SK-N-SH treated with all-trans-retinoic acid at 6 μM for 48 hours (cell line): ENCODE measurements at regions not wholly inside any gene's neighbourhood (a gene's known extent, or its start where the extent isn't known, plus 50 kb on each side); places are given as distances from the start of the nearest gene placed in this dataset.
"Not testable (repeated sequence)": the region's sequence is repeated elsewhere in the genome, so short reads cannot be mapped to it uniquely, and the experiment has no call there.

ENCODE experiments used
- ATAC-seq: fragments of 200-7000 bp; cut with Tn5 transposase; 3 replicates; pipeline ENCODE4 v1.9.1; 2020; ENCODE audit warnings: mild to moderate bottlenecking, moderate library complexity
- ARNTL ChIP-seq: fragments of 450-650 bp; formaldehyde crosslinking; IDR thresholded peaks from 2 replicates; pipeline ENCODE4 v1.5.0; 2020; ENCODE audit warnings: low read depth, mild to moderate bottlenecking, moderate library complexity, borderline replicate concordance
- BACH2 ChIP-seq: fragments of 250-450 bp; sonication (Bioruptor Pico); IDR thresholded peaks from 2 replicates; pipeline ENCODE4 v1.9.0; 2021; ENCODE audit warnings: mild to moderate bottlenecking, borderline replicate concordance
- CSDC2 ChIP-seq: fragments of 250-450 bp; sonication (Bioruptor Pico); IDR thresholded peaks from 2 replicates; pipeline ENCODE4 v1.5.0; 2020; ENCODE audit warnings: mild to moderate bottlenecking, moderate library complexity
- ESRRG ChIP-seq: fragments of 250-450 bp; sonication (Bioruptor Pico); IDR thresholded peaks from 2 replicates; pipeline ENCODE4 v1.6.1; 2021; ENCODE audit warnings: mild to moderate bottlenecking
- GLIS3 ChIP-seq: fragments of 250-450 bp; sonication (Bioruptor Pico); IDR thresholded peaks from 2 replicates; pipeline ENCODE4 v1.5.0; 2020; ENCODE audit warnings: mild to moderate bottlenecking, moderate library complexity
- ISL1 ChIP-seq: fragments of 250-450 bp; sonication (Bioruptor Pico); IDR thresholded peaks from 2 replicates; pipeline ENCODE4 v2.1.2; 2022; ENCODE audit warnings: mild to moderate bottlenecking, moderate library complexity
- OSR1 ChIP-seq: fragments of 250-450 bp; sonication (Bioruptor Pico); IDR thresholded peaks from 2 replicates; pipeline ENCODE4 v1.8.0; 2022; ENCODE audit warnings: moderate library complexity, mild to moderate bottlenecking, inconsistent platforms
- PPARA ChIP-seq: fragments of 250-450 bp; sonication (Bioruptor Pico); IDR thresholded peaks from 2 replicates; pipeline ENCODE4 v1.5.0; 2020; ENCODE audit warnings: mild to moderate bottlenecking, borderline replicate concordance
- RARB ChIP-seq: fragments of 250-450 bp; sonication (Bioruptor Pico); IDR thresholded peaks from 2 replicates; pipeline ENCODE4 v1.8.0; 2021; ENCODE audit warnings: mild to moderate bottlenecking, moderate library complexity
- SNAI2 ChIP-seq: fragments of 250-450 bp; sonication (Bioruptor Pico); IDR thresholded peaks from 2 replicates; pipeline ENCODE4 v1.5.0; 2020; ENCODE audit warnings: mild to moderate bottlenecking, moderate library complexity
- TCF4 ChIP-seq: fragments of 250-450 bp; sonication (Bioruptor Pico); IDR thresholded peaks from 2 replicates; pipeline ENCODE4 v1.8.0; 2021; ENCODE audit warnings: mild to moderate bottlenecking, moderate library complexity, borderline replicate concordance
- TOX ChIP-seq: fragments of 250-450 bp; sonication (Bioruptor Pico); IDR thresholded peaks from 2 replicates; pipeline ENCODE4 v1.8.0; 2021; ENCODE audit warnings: mild to moderate bottlenecking, moderate library complexity, borderline replicate concordance
- ZC3H10 ChIP-seq: fragments of 250-450 bp; sonication (Bioruptor Pico); IDR thresholded peaks from 2 replicates; pipeline ENCODE4 v1.5.1; 2021; ENCODE audit warnings: mild to moderate bottlenecking, moderate library complexity
- ZFP3 ChIP-seq: fragments of 250-450 bp; sonication (Bioruptor Pico); IDR thresholded peaks from 2 replicates; pipeline ENCODE4 v1.5.0; 2020; ENCODE audit warnings: mild to moderate bottlenecking, moderate library complexity
- ZFP30 ChIP-seq: fragments of 450-650 bp; formaldehyde crosslinking; IDR thresholded peaks from 2 replicates; pipeline ENCODE4 v1.5.0; 2022; ENCODE audit warnings: mild to moderate bottlenecking, moderate library complexity
- ZNF565 ChIP-seq: fragments of 450-650 bp; formaldehyde crosslinking; conservative IDR thresholded peaks from 2 replicates; pipeline ENCODE4 v1.5.0; 2020; ENCODE audit warnings: low read depth, mild to moderate bottlenecking, moderate library complexity
- ZNF70 ChIP-seq: fragments of 450-650 bp; formaldehyde crosslinking; IDR thresholded peaks from 2 replicates; pipeline ENCODE4 v1.5.0; 2020; ENCODE audit warnings: mild to moderate bottlenecking, moderate library complexity
- ZNF8 ChIP-seq: fragments of 450-650 bp; formaldehyde crosslinking; IDR thresholded peaks from 2 replicates; pipeline ENCODE4 v1.5.0; 2020; ENCODE audit warnings: mild to moderate bottlenecking, moderate library complexity
- TF ChIP-seq, protein P1 (sequence below): fragments of 250-450 bp; sonication (Bioruptor Pico); IDR thresholded peaks from 2 replicates; pipeline ENCODE4 v1.5.1; 2021; ENCODE audit warnings: mild to moderate bottlenecking, moderate library complexity
- TF ChIP-seq, protein P2 (sequence below): fragments of 250-450 bp; sonication (Bioruptor Pico); IDR thresholded peaks from 2 replicates; pipeline ENCODE4 v1.8.0; 2021; ENCODE audit warnings: low read depth, mild to moderate bottlenecking, moderate library complexity, borderline replicate concordance
- TF ChIP-seq, protein P3 (sequence below): fragments of 250-450 bp; sonication (Bioruptor Pico); IDR thresholded peaks from 2 replicates; pipeline ENCODE4 v1.5.1; 2020; ENCODE audit warnings: low read depth, mild to moderate bottlenecking, moderate library complexity
- TF ChIP-seq, protein P4 (sequence below): fragments of 250-450 bp; sonication (Bioruptor Pico); IDR thresholded peaks from 2 replicates; pipeline ENCODE4 v1.8.0; 2020; ENCODE audit warnings: mild to moderate bottlenecking, moderate library complexity, borderline replicate concordance

DNA sequence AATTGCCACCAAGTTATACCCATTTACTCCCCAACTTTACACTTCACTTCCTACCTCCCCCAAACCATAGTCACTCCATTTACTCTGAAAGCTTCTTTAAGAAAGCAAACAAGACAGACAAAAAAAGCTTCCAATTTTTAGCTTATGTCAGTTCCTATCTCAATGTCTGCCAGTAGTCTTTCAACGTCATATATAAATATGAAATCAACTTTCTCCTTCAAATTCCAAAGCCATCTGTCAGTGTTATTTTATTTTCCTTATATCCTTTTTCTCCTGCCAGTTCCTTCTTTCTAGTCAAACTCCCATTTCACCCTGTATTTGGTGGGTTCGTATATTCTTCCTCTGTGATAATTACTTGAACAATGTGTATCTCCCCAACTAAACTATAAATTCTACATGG, 85.8 kb upstream of the CMC1 start:
- no peak for ATAC-seq
- no peak for TF ChIP-seq ZFP30
- TF ChIP-seq ZFP3 (CRISPR knock-in tag), result no peak
- TF ChIP-seq RARB (CRISPR knock-in tag), result no peak
- no peak for TF ChIP-seq CSDC2 (CRISPR knock-in tag)
- TF ChIP-seq, protein P1, sequence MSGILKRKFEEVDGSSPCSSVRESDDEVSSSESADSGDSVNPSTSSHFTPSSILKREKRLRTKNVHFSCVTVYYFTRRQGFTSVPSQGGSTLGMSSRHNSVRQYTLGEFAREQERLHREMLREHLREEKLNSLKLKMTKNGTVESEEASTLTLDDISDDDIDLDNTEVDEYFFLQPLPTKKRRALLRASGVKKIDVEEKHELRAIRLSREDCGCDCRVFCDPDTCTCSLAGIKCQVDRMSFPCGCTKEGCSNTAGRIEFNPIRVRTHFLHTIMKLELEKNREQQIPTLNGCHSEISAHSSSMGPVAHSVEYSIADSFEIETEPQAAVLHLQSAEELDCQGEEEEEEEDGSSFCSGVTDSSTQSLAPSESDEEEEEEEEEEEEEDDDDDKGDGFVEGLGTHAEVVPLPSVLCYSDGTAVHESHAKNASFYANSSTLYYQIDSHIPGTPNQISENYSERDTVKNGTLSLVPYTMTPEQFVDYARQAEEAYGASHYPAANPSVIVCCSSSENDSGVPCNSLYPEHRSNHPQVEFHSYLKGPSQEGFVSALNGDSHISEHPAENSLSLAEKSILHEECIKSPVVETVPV (CRISPR knock-in tag), result no peak
- no peak for TF ChIP-seq ZC3H10 (CRISPR knock-in tag)
- TF ChIP-seq, protein P2, sequence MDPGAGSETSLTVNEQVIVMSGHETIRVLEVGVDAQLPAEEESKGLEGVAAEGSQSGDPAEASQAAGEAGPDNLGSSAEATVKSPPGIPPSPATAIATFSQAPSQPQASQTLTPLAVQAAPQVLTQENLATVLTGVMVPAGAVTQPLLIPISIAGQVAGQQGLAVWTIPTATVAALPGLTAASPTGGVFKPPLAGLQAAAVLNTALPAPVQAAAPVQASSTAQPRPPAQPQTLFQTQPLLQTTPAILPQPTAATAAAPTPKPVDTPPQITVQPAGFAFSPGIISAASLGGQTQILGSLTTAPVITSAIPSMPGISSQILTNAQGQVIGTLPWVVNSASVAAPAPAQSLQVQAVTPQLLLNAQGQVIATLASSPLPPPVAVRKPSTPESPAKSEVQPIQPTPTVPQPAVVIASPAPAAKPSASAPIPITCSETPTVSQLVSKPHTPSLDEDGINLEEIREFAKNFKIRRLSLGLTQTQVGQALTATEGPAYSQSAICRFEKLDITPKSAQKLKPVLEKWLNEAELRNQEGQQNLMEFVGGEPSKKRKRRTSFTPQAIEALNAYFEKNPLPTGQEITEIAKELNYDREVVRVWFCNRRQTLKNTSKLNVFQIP (CRISPR knock-in tag), result no peak
- TF ChIP-seq, protein P3, sequence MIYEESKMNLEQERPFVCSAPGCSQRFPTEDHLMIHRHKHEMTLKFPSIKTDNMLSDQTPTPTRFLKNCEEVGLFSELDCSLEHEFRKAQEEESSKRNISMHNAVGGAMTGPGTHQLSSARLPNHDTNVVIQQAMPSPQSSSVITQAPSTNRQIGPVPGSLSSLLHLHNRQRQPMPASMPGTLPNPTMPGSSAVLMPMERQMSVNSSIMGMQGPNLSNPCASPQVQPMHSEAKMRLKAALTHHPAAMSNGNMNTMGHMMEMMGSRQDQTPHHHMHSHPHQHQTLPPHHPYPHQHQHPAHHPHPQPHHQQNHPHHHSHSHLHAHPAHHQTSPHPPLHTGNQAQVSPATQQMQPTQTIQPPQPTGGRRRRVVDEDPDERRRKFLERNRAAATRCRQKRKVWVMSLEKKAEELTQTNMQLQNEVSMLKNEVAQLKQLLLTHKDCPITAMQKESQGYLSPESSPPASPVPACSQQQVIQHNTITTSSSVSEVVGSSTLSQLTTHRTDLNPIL (CRISPR knock-in tag), result no peak
- no peak for TF ChIP-seq SNAI2 (CRISPR knock-in tag)
- TF ChIP-seq, protein P4, sequence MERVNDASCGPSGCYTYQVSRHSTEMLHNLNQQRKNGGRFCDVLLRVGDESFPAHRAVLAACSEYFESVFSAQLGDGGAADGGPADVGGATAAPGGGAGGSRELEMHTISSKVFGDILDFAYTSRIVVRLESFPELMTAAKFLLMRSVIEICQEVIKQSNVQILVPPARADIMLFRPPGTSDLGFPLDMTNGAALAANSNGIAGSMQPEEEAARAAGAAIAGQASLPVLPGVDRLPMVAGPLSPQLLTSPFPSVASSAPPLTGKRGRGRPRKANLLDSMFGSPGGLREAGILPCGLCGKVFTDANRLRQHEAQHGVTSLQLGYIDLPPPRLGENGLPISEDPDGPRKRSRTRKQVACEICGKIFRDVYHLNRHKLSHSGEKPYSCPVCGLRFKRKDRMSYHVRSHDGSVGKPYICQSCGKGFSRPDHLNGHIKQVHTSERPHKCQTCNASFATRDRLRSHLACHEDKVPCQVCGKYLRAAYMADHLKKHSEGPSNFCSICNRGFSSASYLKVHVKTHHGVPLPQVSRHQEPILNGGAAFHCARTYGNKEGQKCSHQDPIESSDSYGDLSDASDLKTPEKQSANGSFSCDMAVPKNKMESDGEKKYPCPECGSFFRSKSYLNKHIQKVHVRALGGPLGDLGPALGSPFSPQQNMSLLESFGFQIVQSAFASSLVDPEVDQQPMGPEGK (CRISPR knock-in tag), result no peak
- TF ChIP-seq ARNTL (CRISPR knock-in tag), result no peak
- no peak for TF ChIP-seq BACH2
- no peak for TF ChIP-seq ZNF70 (CRISPR knock-in tag)
- TF ChIP-seq ESRRG (CRISPR knock-in tag), result no peak
- TF ChIP-seq TCF4, result no peak
- TF ChIP-seq OSR1 (CRISPR knock-in tag), result no peak
- TF ChIP-seq ZNF8 (CRISPR knock-in tag), result no peak
- no peak for TF ChIP-seq ISL1 (CRISPR knock-in tag)
- TF ChIP-seq TOX (CRISPR knock-in tag), result no peak

DNA sequence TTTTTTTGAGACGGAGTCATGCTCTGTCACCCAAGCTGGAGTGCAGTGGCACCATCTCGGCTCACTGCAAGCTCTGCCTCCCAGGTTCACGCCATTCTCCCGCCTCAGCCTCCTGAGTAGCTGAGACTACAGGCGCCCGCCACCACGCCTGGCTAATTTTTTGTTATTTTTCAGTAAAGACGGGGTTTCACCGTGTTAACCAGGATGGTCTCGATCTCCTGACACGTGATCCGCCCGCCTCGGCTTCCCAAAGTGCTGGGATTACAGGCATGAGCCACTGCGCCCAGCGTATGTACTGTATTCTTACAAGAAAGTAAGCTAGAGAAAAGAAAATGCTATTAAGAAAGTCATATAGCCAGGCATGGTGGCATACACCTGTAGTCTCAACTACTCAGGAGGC, 84.8 kb upstream of the CMC1 start:
- ATAC-seq, result not testable (repeated sequence)

DNA sequence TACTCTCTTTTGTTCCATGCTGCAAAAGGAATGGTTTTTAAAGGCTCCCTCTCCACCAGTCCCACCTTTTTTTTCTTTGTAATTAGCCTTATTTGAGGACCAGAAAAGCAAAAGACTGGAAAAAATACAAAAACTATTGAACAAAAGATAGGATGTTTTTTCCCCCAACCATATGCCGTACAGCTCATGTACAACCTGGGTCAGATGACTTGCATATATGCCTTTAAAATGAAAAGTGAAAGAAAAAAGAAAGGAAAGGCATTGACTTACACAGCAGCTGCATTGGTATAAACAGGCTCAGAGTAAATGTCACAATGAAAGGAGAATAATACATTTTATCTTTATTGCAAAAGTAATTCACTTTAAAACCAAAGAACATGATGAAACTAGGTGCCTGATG, 69.5 kb upstream of the CMC1 start:
- no peak for ATAC-seq
- no peak for TF ChIP-seq ZFP30
- TF ChIP-seq, protein P4 (CRISPR knock-in tag), result no peak
- TF ChIP-seq ZNF565 (CRISPR knock-in tag), result no peak
- TF ChIP-seq TOX (CRISPR knock-in tag), result no peak
- TF ChIP-seq ZC3H10 (CRISPR knock-in tag), result no peak
- no peak for TF ChIP-seq ZNF70 (CRISPR knock-in tag)
- TF ChIP-seq ZFP3 (CRISPR knock-in tag), result no peak
- no peak for TF ChIP-seq ARNTL (CRISPR knock-in tag)
- no peak for TF ChIP-seq CSDC2 (CRISPR knock-in tag)

DNA sequence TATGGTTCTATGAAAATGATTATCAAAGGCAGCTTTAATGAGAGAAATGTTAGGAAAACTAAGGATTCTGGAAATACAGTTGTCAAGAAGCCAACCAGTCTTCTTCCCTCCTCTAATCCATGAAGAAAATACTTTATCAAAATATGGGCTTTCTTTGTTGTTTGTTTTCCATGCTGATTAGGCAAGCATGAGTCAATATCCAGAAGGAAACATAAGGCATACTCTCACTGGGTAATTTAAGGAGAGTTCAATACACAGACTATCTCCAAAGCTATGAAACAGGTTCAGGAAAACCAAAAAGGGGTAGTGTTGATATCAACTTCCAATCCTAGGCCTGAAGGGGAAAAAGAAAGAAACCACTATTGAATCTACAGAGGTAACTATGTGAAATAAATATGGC, 68.7 kb upstream of the CMC1 start:
- ATAC-seq, result no peak
- no peak for TF ChIP-seq GLIS3 (CRISPR knock-in tag)
- no peak for TF ChIP-seq OSR1 (CRISPR knock-in tag)
- TF ChIP-seq, protein P2 (CRISPR knock-in tag), result no peak
- TF ChIP-seq ISL1 (CRISPR knock-in tag), result no peak
- no peak for TF ChIP-seq ZFP3 (CRISPR knock-in tag)
- no peak for TF ChIP-seq BACH2
- TF ChIP-seq ZFP30, result no peak
- TF ChIP-seq, protein P3 (CRISPR knock-in tag), result no peak
- TF ChIP-seq ZC3H10 (CRISPR knock-in tag), result no peak
- no peak for TF ChIP-seq TOX (CRISPR knock-in tag)
- no peak for TF ChIP-seq TCF4
- TF ChIP-seq, protein P4 (CRISPR knock-in tag), result no peak
- no peak for TF ChIP-seq ZNF70 (CRISPR knock-in tag)
- no peak for TF ChIP-seq ARNTL (CRISPR knock-in tag)
- TF ChIP-seq PPARA (CRISPR knock-in tag), result no peak
